Activated CD8-positive, alpha-beta memory T cell treated with anti-CD3 and anti-CD28 coated beads for 4 hours (primary cell): ENCODE measurements at regions not wholly inside any gene's neighbourhood (a gene's known extent, or its start where the extent isn't known, plus 50 kb on each side); places are given as distances from the start of the nearest gene placed in this dataset.
"Not testable (repeated sequence)": the region's sequence is repeated elsewhere in the genome, so short reads cannot be mapped to it uniquely, and the experiment has no call there.

Experiments used
- DNase-seq, 2 donors: peaks; one replicate each; pipeline ENCODE4 v3.0.0-alpha.2; 2020; ENCODE audit warnings: low read depth in 2 of 2

- DNase-seq = no peak
Observed at GRCh38 chr5:124179819-124180218, 566.6 kb downstream of the ZNF608 start.

GRCh38 chr5:124178050-124178449 is 568.4 kb downstream of the ZNF608 start:
- no peak for DNase-seq

- DNase-seq = no peak
Observed at GRCh38 chr5:124176692-124177091, 569.7 kb downstream of the ZNF608 start.

- no peak for DNase-seq
Observed at GRCh38 chr5:124173386-124173785, 573.1 kb downstream of the ZNF608 start.

- DNase-seq = no peak
Observed at GRCh38 chr5:124172389-124173003, 573.9 kb downstream of the ZNF608 start.

GRCh38 chr5:124168093-124168492 is 578.3 kb downstream of the ZNF608 start:
- not testable (repeated sequence) for DNase-seq

- no peak for DNase-seq
Observed at GRCh38 chr5:124162767-124163532, 583.5 kb downstream of the ZNF608 start.

GRCh38 chr5:124161266-124161665 is 585.2 kb downstream of the ZNF608 start:
- DNase-seq = no peak

- no peak for DNase-seq
Observed at GRCh38 chr5:124160265-124160664, 586.2 kb downstream of the ZNF608 start.

- DNase-seq = no peak
Observed at GRCh38 chr5:124157320-124157719, 589.1 kb downstream of the ZNF608 start.

GRCh38 chr5:124156415-124156996 is 589.9 kb downstream of the ZNF608 start:
- DNase-seq = no peak

GRCh38 chr5:124154714-124155113 is 591.7 kb downstream of the ZNF608 start:
- no peak for DNase-seq

- DNase-seq = no peak
Observed at GRCh38 chr5:124153588-124153987, 592.9 kb downstream of the ZNF608 start.

GRCh38 chr5:124148574-124148973 is 597.9 kb downstream of the ZNF608 start:
- no peak for DNase-seq

- no peak for DNase-seq
Observed at GRCh38 chr5:124140060-124140459, 606.4 kb downstream of the ZNF608 start.

- no peak for DNase-seq
Observed at GRCh38 chr5:124139477-124139876, 607.0 kb downstream of the ZNF608 start.

- DNase-seq = no peak
Observed at GRCh38 chr5:124136609-124137008, 609.8 kb downstream of the ZNF608 start.

GRCh38 chr5:124134941-124135340 is 611.5 kb downstream of the ZNF608 start:
- DNase-seq = no peak

- no peak for DNase-seq
Observed at GRCh38 chr5:124133406-124133805, 613.0 kb downstream of the ZNF608 start.

GRCh38 chr5:124132843-124133242 is 613.6 kb downstream of the ZNF608 start:
- no peak for DNase-seq

- DNase-seq = no peak
Observed at GRCh38 chr5:124131466-124131865, 615.0 kb downstream of the ZNF608 start.

- no peak for DNase-seq
Observed at GRCh38 chr5:124130816-124131215, 615.6 kb downstream of the ZNF608 start.

GRCh38 chr5:124128867-124129266 is 616.9 kb downstream of the CSNK1G3 start:
- DNase-seq = no peak
